ENCODE measurements at regions not wholly inside any gene's neighbourhood (a gene's known extent, or its start where the extent isn't known, plus 50 kb on each side); places are given as distances from the start of the nearest gene placed in this dataset.

DNA sequence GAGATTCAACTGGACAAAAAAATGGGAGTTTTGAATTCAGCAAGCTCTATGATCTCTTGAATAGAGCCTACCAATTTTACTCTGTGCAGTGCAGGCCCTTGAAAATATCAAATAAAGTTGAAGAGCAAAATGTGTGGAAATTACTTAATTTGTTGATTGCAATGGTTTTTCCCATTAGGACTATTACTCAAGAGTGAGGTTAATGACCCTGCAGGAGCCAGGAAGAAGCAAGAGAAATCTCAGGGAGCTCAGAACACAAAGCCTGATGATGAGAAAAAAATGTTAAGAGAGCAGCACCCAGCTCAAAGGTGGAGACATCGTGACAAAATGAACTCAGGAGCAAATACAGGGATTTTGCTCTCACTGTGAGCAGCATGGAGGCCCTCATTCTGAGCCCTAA is 337.6 kb upstream of the TRIB2 start:
- no peak for TF ChIP-seq RAD21 (conservative IDR thresholded peaks at IDR 0.05 in 1 of 2, IDR thresholded peaks at IDR 0.05 in 1 of 2)
- TF ChIP-seq POLR2A (IDR thresholded peaks at IDR 0.05; ENCODE audit: low read length), result no peak

Measured in A549 (cell line).